ENCODE measurements at regions not wholly inside any gene's neighbourhood (a gene's known extent, or its start where the extent isn't known, plus 50 kb on each side); places are given as distances from the start of the nearest gene placed in this dataset.
"Not testable (repeated sequence)": the region's sequence is repeated elsewhere in the genome, so short reads cannot be mapped to it uniquely, and the experiment has no call there.

DNA sequence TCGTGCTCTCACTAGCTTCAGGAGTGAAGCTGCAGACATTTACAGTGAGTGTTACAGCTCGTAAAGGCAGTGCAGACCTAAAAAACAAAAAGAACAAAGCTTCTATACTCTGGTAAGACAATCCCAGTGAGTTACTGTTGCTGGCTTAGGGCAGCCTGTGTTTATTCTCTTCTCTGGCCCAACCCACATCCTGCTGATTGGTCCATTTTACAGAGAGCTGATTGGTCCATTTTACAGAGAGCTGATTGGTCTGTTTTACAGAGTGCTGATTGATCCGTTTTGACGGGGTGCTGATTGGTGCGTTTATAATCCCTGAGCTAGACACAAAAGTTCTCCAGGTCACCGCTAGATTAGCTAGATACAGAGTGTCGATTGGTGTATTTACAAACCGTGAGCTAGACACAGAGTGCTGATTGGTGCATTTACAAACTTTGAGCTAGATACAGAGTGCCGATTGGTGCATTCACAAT, 158.0 kb downstream of the KLRB1 start:
- not testable (repeated sequence) for DNase-seq (ENCODE audit: low read depth in 2 of 2)

DNA sequence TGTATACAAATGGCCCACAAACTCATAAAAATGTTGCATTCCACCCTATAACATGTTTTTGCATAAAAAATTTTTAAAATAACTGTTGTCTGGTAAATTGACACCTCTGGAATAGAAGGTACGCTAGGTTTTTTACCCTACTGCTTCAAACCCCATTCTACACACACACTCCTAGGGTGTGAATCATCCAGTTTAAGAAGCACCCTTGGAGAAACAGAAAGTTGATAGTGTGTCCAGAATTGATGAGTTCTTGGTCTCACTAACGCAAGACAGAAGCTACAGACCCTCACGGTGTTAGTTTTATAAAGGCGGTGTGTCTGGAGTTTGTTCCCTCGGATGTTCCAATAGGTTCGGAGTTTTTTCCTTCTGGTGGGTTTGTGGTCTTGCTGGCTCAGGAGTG, 158.5 kb downstream of the KLRB1 start:
- no peak for DNase-seq (ENCODE audit: low read depth in 2 of 2)

DNA sequence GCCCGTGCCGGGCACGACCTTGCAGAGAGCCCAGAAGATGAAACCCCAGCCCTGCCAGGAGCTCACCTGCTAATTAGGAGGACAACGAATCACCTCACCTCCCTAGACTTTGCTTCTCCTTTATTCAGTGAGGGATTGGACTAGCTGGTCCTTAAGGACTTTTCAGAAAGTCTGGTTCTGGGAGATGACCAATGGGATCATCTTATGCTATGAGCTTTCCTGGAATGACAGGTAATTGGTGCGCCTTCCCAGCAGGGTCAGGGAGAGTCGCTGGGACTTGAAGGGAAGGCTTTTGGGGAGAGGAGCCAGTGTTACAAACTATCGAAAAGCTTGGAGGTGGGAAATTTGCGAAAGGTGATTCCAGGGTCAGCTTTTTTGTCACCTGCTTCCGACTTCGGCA, 159.1 kb downstream of the KLRB1 start:
- DNase-seq (ENCODE audit: low read depth in 2 of 2) = not testable (repeated sequence)

DNA sequence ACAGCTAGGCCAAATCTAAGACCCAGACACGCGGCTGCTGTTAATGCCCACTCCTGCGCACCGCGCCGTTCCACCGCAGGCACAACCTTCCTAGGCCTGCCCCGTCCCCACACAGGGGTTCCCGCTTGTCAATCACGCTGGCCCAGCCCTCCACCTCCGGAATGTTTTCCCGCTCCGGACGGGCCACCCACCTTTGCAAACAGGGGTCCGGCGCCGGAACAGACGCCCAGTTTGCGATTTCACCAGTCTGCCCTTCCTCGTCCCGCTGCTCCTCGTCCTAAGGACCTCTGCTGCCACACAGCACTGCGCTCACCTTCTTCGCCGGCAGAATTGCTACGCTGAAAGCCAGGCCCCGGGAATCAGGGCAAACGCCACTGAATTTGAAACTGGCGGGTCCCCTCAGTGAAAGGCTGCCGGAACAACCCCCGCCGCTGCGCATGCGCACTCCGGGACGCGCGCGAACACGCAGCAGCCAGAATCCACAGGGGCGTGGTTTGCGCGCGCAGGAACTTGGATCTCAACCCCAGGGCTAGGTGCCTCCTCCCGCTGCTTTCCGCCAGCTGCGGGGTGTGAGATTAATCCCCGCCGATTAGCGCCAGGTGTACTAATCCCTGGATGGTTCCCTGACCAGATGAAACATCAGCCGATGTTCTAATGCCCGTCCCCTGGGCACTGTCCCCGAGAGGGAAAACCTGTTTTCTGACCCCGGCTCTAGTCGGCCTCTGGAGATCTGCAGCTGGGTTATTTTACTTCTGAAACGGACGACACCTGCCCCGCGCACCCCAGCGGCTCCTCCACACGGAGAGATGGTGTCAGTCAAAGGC, 159.7 kb downstream of the KLRB1 start:
- peak; percentile 84 to 86 for DNase-seq (ENCODE audit: low read depth in 2 of 2)

DNA sequence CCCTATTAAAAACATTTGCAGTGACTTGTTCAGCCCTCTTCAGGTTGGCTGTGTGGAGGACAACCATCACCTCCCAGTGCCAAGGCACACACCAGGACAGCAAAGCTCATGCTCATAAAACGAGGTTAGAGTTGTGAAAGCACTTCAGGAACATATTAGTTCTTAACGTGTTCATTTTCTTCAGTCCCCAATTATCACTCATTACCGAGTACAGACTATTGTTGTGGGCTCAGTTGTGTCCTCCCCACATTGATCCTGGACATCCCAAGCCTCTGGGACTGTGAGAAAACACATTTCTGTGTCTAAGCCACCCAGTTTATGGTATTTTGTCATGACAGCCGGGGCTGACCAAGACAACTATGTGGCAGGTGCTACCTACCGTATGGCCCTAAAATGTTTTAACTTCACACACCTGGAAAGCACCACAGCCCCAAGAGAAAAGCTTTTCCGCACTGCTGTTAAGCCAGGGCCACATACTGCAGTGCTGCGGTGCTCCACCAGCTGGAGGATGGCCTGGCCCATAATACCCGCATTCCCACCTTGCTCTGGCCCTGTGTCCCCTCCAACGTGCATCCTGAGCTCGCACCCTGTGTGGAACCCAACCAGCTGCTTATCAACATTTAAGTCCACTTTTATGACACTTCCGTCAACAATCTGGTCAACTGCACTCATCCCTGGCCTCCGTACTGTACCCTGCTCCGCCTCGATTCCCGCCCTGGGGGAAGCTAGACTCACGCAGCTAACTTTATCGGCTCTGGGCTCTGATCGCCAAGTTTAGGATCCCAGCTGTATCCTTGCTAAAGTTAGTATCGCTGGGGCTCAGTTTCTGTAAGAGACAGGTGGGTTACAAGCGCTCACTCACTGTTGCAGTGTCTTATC, 160.6 kb downstream of the KLRB1 start:
- DNase-seq (ENCODE audit: low read depth in 2 of 2) = not testable (repeated sequence)

DNA sequence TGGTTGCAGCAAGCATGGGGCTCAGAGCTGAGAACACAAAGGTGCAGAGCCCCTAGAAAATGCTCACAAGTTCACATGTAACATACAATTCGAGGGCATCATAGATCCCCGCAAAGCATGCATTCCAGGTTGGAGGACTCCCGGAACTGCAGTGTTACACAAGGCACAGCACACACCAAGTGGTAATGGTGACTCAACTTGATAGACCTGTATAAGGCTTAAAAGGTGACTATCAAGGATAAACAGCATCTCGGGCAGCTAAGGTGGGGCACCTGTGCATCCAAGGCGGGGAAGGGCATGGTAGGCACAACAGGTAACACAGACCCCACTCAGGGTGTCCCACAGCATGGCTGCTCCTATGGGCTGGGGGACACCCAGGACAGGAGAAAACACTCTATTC, 167.3 kb downstream of the KLRB1 start:
- not testable (repeated sequence) for DNase-seq (ENCODE audit: low read depth in 2 of 2)

DNA sequence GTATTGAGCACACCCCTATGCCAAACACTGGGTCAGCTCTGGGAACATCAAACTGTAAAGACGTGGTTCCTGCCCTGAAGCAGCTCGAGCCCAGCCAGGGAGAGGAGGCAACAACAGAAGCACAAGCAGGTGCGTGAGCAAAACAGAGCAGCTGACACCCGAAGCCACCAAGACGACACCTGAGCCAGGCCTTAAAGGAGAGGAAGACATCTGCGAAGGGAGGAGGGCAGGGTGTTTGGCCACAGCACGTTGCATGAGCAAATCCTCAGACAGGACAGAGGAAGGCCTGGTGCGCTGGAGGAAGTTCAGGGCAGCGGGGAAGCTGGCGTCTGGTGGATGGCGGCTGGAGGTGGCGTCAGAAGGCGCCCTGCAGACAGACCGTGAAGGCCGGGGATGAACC, 172.0 kb downstream of the KLRB1 start:
- DNase-seq (ENCODE audit: low read depth in 2 of 2) = not testable (repeated sequence)

DNA sequence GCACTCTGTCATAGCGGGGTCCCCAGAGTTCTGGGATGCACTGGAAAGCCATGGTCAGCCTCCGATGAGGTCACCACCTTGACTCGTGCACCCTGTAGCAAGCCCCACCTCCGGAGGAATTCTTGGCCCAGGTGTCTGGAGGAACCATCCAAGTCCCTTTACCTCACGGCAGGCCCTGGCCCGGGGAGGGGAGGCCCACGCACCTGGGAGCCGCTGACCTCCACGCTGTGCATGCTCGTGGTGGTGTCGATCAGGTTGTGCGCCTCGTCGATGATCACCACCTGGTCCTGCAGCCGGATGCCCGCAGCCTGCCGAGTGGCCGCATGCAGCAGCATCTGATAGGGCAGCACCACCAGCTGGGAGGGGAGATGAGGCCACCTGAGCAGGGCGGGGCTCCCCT, 177.3 kb downstream of the KLRB1 start:
- DNase-seq (ENCODE audit: low read depth in 2 of 2) = not testable (repeated sequence)

DNA sequence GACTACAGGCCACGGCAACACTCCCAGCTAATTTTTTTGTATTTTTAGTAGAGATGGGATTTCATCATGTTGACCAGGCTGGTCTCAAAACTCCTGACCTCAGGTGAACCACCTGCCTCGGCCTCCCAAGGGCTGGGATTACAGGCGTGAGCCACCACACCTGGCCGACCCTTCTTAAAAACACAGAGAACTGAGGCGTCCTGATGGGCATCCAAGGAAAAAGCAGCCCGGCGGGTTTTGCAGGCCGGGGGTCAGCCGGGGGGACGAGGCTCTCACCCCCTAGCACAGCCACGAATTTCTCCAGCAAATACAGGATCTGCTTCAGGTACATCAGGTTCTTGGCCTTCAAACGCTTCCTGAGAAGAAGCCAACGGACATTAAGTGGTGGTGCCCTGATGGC, 178.9 kb downstream of the KLRB1 start:
- not testable (repeated sequence) for DNase-seq (ENCODE audit: low read depth in 2 of 2)

DNA sequence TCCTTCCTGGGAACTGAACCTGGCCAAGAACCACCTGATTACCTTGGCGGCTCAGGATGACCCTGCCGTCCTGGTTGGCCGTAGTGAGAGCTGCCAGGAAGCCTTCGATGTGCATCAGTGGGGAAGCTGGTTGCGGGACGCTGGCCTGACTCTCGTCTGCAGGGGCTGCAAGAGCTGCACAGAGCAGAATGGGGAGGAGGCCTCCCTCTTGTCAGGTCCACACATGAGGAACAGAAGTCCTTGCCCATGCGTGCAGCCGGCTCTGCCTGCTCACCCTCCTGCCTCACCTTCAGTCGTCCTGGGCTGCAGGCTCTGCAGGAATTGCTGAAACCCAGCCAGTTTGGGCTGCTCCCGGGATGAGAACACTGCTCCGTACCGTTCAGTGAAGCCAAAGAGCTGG, 182.3 kb downstream of the KLRB1 start:
- not testable (repeated sequence) for DNase-seq (ENCODE audit: low read depth in 2 of 2)

DNA sequence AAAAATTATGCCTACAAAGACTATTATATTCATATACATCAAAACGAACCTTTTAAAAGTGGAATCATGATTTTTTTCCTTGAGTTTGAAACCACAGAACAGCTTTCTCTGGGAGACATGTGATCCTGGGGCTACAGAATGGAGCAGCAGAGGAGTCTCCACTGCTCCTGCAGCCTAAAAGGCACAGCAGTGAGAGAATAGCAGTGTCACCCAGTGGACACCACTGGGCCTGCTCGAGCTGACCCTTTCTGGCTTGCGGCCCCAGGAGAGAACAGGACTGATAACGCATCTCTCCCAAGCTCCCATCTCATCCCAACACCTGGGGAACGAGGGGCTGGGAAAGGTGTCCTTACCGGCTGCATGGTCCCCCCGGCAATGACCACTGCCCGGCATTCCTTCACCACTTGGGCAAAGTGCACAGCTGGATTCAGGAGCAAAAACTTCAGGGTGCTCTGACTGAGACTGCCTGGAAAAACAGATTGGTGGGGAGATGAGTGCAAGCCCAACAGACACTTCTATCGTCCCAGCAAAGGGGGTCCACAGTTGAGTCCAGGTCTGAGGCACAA, 183.5 kb downstream of the KLRB1 start:
- DNase-seq (ENCODE audit: low read depth in 2 of 2) = not testable (repeated sequence)

DNA sequence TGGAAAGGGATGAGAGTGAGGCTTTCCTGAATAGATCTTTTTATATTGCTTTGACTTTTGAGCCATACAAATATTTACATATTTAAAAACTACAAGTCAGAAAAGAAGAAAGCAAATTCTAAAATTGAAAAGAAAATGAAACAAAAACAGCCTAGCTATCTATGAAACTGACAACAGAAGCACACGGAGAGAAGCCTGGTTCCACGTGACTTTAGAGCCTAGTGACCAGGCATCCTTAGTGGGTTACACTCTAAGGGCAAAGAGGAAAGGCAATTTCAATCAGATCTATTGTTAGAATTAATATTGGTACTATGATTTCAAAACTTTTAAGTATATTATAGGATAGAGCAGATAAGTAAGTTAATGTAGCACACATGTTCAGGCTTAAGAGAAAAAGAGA, 185.0 kb downstream of the KLRB1 start:
- not testable (repeated sequence) for DNase-seq (ENCODE audit: low read depth in 2 of 2)

DNA sequence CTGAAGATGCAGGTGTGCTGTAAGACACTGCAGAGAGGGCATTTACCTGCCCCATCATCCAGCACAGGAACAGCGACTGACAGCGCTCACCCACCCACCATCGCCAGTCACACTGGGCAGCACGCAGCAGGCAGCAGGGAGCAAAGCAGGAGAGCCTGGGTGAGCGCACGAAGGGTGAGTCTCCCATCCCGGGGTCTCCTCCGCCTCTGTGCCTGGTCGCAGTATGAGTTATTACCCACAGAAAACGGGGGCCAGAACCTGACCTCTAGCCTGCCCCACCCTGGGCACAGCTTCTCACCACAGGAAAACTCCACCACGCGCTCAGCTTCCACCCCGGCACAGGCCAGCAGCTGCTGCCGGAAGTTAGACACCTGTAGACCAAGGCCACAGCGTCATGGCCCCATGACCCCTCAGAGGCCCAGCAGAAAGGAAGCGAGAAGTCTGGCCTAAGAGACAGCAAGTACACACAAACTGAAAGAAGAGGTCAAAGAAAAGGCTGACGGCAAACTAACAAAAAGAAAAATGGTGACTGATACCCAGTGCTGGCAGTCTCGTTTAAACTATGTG, 186.1 kb downstream of the KLRB1 start:
- DNase-seq (ENCODE audit: low read depth in 2 of 2) = not testable (repeated sequence)

DNA sequence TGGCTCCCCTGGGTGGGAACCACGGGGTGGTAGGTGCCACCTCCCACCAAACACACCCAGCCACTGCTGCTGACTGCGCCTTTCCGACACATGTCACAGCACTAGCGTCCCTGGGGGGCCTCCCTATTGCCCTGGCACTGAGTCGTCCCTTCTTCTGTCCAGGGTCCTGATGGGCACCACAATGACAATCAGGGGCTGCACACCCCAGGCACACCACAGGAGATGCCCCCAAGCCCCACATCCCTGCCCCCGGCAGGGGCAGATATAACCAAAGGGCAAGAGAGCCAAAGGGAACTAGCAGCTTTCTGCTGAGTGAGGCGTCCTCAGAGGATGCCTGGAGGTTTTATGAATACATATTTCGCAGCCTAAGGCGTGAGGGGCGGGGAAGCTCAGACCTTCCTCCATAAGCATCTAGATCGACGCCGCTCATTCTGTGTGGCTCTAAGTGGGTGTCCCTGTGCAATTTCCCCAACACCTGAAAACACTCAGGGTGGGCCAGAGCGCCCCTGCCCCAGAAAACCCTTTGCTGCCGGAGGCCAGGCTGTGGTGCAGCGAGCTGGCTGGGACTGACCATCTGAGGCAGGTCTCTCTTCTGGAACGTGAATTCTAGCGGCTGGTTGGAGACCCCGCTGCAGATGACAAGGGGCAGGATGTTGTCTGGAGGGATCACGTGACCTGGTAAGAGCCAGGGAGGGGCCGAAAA, 186.7 kb downstream of the KLRB1 start:
- DNase-seq (ENCODE audit: low read depth in 2 of 2) = not testable (repeated sequence)

DNA sequence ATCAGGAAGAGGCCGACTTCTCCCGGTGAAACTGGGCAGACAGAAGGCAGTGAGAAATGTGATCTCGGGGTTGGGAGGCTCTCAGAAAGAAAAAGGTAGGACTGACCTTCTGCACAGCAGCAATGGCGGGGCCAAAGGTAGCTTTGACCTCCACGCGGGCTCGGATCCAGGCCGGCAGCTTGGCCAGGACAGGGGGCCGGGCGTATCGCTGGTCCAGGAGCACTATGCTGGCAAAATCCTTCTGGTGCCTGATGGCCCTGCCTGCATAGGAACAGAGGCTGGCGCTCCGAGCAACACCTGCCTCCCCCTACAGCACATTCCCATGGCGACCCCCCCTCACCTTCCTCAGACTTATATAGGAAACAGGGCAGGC, 189.1 kb downstream of the KLRB1 start:
- DNase-seq (ENCODE audit: low read depth in 2 of 2) = not testable (repeated sequence)

DNA sequence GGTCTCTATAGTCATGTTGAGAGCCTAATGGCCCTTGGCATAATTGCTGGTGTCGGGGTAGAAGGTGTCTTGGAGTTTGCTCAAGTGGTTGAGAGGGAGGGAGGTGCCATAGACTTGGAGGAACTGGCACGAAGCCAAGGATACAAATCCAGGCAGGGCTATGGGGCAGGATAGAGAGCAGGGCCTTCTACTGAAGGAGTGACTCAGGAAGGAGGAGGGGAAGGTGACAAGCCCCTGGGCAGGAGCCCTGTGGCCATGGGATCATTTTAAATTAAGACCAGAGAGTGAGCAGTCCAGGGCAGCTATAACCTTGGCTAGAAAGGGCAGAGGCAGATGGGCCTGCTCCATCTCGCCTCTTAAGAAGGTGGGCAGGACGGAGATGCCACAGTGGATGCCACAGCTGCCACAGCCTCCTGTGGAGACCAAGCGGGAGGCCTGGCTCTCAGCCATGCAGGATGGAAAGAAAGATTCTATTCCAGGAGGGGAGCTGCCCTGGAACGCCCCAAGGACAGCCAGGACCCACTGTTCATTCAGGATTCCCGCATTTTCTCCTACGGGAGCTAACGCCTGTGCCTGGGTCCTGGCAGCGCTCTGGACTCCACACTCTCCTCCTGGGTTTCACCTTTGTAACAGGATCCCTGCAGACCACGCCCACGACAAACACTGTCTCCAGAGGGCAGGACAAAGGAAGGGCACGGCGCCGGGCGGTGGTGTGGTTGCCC, 189.6 kb downstream of the KLRB1 start:
- not testable (repeated sequence) for DNase-seq (ENCODE audit: low read depth in 2 of 2)

DNA sequence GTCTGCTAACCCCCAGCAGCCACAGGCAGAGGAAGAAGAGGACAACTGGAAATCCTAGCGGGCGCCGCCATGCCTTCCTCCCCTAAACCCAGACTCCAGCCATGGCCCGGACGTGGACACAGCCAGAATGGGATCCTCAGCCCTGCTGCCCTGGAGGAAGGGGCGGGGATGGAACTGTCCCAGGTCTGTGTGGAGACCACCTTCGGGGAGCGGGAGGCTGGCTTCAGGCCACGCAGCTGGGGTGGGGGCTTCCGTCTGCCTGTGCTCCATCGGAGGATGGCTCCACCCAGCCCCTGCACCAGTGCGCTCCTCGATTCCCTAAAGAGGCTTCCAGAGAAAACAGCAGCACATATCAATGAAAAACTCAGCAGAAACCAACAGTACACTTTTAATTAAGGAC, 190.4 kb downstream of the KLRB1 start:
- not testable (repeated sequence) for DNase-seq (ENCODE audit: low read depth in 2 of 2)

DNA sequence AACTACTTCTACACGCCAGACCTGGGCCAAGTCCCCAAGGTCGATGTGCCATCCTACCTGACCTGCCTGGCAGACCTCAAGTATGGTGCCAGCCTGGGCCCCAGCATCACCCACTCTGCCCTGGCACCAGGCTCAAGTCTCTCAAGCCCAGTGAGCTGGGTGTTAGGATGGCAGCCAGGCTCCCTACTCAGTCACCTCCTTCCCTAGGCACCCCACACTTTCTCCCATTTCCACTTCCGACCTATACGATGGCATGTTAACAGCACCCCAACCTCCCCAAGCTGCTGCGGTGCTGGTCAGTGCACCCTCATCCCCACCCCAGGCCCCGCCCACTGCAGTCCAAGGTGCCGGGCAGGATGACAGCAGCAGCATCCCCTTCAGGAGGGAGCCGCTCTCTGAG, 191.4 kb downstream of the KLRB1 start:
- DNase-seq (ENCODE audit: low read depth in 2 of 2) = not testable (repeated sequence)

DNA sequence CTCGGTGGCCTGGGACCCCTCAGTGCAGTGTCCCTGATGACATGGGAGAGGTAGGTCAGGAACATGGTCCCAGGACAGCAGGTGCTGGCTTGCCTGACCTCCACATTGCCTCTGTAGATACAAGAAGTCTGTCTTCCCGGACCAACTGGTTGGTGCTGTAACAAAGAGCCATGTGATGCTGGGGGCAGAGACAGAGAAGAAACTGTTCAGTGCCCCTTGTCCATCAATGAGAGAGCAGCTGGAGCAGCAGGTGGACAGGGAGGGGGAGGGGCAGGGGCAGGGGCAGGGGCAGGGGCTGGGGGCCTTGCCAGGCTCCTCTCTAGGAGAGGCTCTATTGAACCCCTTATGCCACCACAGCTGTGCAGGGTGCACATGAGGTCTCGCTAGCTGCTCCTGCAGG, 191.8 kb downstream of the KLRB1 start:
- DNase-seq (ENCODE audit: low read depth in 2 of 2) = not testable (repeated sequence)

DNA sequence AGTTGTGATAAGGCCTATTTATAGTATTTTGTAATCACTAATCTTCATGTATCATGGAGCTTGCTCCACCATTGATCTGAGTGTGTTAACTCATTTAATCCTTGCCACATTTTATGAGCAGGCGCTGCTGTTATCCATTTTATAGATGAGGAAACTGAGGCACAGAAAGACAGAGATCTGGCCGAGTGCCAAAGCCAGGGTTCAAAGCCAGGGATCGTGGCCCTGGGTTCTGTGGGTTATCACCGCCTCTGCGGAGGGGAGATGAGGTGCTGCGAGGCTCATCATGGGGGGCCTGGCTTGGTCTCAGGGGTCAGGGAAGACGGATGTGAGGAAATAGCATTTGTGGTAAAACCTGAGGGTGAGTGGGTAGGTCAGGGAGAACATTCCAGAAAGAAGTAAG, 193.9 kb downstream of the KLRB1 start:
- not testable (repeated sequence) for DNase-seq (ENCODE audit: low read depth in 2 of 2)

DNA sequence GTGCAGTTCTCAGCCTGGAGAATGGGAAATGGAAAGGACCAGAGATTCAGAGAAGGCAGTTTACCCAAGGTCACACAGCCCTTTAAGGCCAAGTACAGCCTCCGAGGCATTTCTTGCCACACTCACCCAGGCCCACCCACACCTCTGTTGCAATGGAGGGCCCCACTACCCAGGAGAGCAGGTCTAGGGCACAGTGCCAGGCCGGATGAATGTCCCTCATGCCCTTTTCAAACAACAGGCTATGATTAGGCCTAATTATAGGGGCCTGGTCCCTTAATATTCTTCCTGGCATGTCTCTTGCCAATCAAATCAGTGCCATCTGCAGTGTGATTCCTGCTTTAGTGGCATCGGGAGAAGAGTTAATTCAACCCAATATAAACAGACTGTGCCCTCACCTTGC, 195.3 kb downstream of the KLRB1 start:
- not testable (repeated sequence) for DNase-seq (ENCODE audit: low read depth in 2 of 2)

Measured in stimulated activated CD4-positive, alpha-beta T cell treated with anti-CD3 and anti-CD28 coated beads, Interleukin-1b, Interleukin-23, amount 100 ng/mL, for 1 hour (primary cell).